Esophagus squamous epithelium (tissue), 5 donors: ENCODE measurements at regions not wholly inside any gene's neighbourhood (a gene's known extent, or its start where the extent isn't known, plus 50 kb on each side); places are given as distances from the start of the nearest gene placed in this dataset.

Experiments used
- DNase-seq: peaks from one replicate; lab custom pipeline; 2025; lab: John Stamatoyannopoulos, UW
- H3K27ac ChIP-seq, 4 donors: fragments of 200-600 bp; sonication (generic); one replicate each; pipeline ENCODE4 v1.5.1; 2016 to 2019; ENCODE audit warnings: mild to moderate bottlenecking in 1 of 4
- H3K27me3 ChIP-seq, 4 donors: fragments of 200-600 bp; sonication (generic); 1 replicate in 3 of 4; 2 replicates in 1 of 4; pipeline versions ENCODE4 v1.5.1 to v1.6.0; 2017 to 2021; ENCODE audit warnings: antibody characterized with exemption in 1 of 4
- H3K36me3 ChIP-seq, 3 donors: fragments of 200-600 bp; sonication (generic); one replicate each; pipeline ENCODE4 v1.5.1; 2016 to 2019
- H3K4me1 ChIP-seq, 3 donors: fragments of 200-600 bp; sonication (generic); one replicate each; pipeline ENCODE4 v1.5.1; 2017 to 2019
- H3K4me3 ChIP-seq, 4 donors: fragments of 200-600 bp; sonication (generic); 1 replicate in 3 of 4; 2 replicates in 1 of 4; pipeline ENCODE4 v1.5.1; 2016 to 2019; ENCODE audit warnings: mild to moderate bottlenecking in 2 of 4, moderate library complexity in 1 of 4
- H3K9me3 ChIP-seq, 3 donors: fragments of 200-600 bp; sonication (generic); one replicate each; pipeline ENCODE4 v1.5.1; 2016 to 2019
- CTCF ChIP-seq, 6 experiments: fragments of 450-650 bp in 4 of 6; fragments of 200-600 bp in 2 of 6; sonication (generic) in 2 of 6; IDR thresholded peaks; one replicate each; pipeline ENCODE4 v1.5.1; 2016 to 2019; ENCODE audit warnings: antibody characterized with exemption in 6 of 6, mild to moderate bottlenecking in 4 of 6, moderate library complexity in 4 of 6
- POLR2A ChIP-seq, 4 donors: fragments of 450-650 bp; IDR thresholded peaks; one replicate each; pipeline ENCODE4 v1.6.1; 2017; ENCODE audit warnings: antibody characterized with exemption in 4 of 4, mild to moderate bottlenecking in 4 of 4, moderate library complexity in 3 of 4
- WGBS, 2 donors: methylation state at CpG; one replicate each; pipeline ENCODE4 v1.1.5; 2018; 5-methylcytosine and 5-hydroxymethylcytosine counted together
- intact Hi-C: fragments of 100-400 bp; cut with DNase I; formaldehyde crosslinking; loops from one replicate; pipeline ENCODE4 v1.15.0; 2022
- donor health status: DM: yes; HTN: yes; CAD: no.

- intact Hi-C loops, result no loop called here
- no peak overlapping the region for H3K27ac ChIP-seq
- WGBS, 2 donors, result 87 to 97% methylated on average over 4 of the region's 4 CpGs
- no peaks in the 10 kb centered on the region for H3K27me3 ChIP-seq
- TF ChIP-seq CTCF (IDR thresholded peaks at IDR 0.05), result no peak
- TF ChIP-seq POLR2A (IDR thresholded peaks at IDR 0.05), result no peak
- H3K4me1 ChIP-seq, result peaks cover 5 to 42% (median 16%) of the 10 kb centered on the region in 3 donors
- no peak overlapping the region for H3K4me3 ChIP-seq
- no peak for DNase-seq
- no peaks in the 10 kb centered on the region for H3K36me3 ChIP-seq
- H3K9me3 ChIP-seq, result no peaks in the 10 kb centered on the region
Measured at GRCh38 chr6:14709900-14710299, 536.0 kb upstream of the JARID2 start.

- TF ChIP-seq CTCF (IDR thresholded peaks at IDR 0.05) (no peak), POLR2A (IDR thresholded peaks at IDR 0.05) (no peak)
- Histone ChIP-seq H3K27ac (no peak overlapping the region), H3K27me3 (no peaks in the 10 kb centered on the region), H3K4me3 (no peak overlapping the region), H3K36me3 (no peaks in the 10 kb centered on the region), H3K4me1 (peaks cover 5 to 41% (median 16%) of the 10 kb centered on the region in 3 donors), H3K9me3 (no peaks in the 10 kb centered on the region)
- intact Hi-C loops, result no loop called here
- DNase-seq, result no peak
- WGBS, 2 donors, result 95 to 98% methylated on average over 5 of the region's 5 CpGs
Measured at GRCh38 chr6:14710421-14710820, 535.4 kb upstream of the JARID2 start.

DNA sequence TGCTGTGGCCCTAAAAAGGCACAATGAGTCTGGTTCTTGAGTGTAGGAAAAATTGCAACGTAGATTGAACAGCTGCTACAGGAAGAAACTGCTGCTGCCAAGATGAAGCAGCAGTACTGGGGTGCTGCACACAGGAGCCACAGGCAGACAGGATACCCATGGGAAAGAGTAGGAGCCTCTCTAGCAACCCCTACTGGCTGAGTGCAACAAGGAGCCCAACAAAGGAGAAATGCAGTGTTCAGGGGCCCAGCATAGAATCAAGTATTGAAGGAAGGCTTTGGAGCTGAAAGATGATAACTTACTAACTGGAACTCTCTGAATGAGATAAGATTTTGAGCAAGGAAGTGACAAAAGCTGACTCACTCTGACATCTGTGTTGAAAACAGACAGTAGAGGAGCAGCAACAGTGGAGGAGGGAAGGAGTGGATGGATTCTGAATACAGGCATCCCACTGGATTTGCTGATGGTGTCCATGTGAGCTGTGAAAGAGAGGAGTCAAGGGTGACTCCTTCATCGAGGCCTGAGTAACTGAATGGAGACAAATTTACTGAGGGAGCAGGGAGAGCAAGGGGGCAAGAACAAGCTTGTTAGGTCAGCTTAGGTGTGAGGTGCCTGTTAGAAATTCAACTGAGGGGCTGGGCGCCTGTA, 534.7 kb upstream of the JARID2 start:
- H3K4me1 ChIP-seq, result peaks cover 5 to 34% (median 10%) of the 10 kb centered on the region in 3 donors
- DNase-seq, result no peak
- WGBS, 2 donors, result 43 to 59% methylated on average over 3 of the region's 3 CpGs
- peak in 4 of 6 experiments; percentile 39 to 71 (median 58) for TF ChIP-seq CTCF (IDR thresholded peaks at IDR 0.05)
- TF ChIP-seq POLR2A (IDR thresholded peaks at IDR 0.05), result no peak
- no peaks in the 10 kb centered on the region for H3K27me3 ChIP-seq
- intact Hi-C loops, result no loop called here
- no peaks in the 10 kb centered on the region for H3K36me3 ChIP-seq
- no peak overlapping the region for H3K27ac ChIP-seq
- no peaks in the 10 kb centered on the region for H3K9me3 ChIP-seq
- H3K4me3 ChIP-seq, result no peak overlapping the region

- intact Hi-C loops, result no loop called here
- no peak for DNase-seq
- H3K36me3 ChIP-seq, result no peaks in the 10 kb centered on the region
- no peak overlapping the region for H3K27ac ChIP-seq
- no peak overlapping the region for H3K4me3 ChIP-seq
- H3K9me3 ChIP-seq, result no peaks in the 10 kb centered on the region
- peaks cover 9 to 32% (median 10%) of the 10 kb centered on the region in 3 donors for H3K4me1 ChIP-seq
- H3K27me3 ChIP-seq, result no peaks in the 10 kb centered on the region
- 88 to 94% methylated on average over 7 of the region's 7 CpGs for WGBS, 2 donors
- TF ChIP-seq POLR2A (IDR thresholded peaks at IDR 0.05) (no peak), CTCF (IDR thresholded peaks at IDR 0.05) (no peak)
Measured at GRCh38 chr6:14711704-14712379, 534.0 kb upstream of the JARID2 start.
